GM23248 (cell line): ENCODE measurements at regions not wholly inside any gene's neighbourhood (a gene's known extent, or its start where the extent isn't known, plus 50 kb on each side); places are given as distances from the start of the nearest gene placed in this dataset.
A peak's percentile ranks its signal among the peaks of the same experiment; 100 is the strongest.
"Not testable (repeated sequence)": the region's sequence is repeated elsewhere in the genome, so short reads cannot be mapped to it uniquely, and the experiment has no call there.

Experiments
- DNase-seq: peaks from one replicate; pipeline ENCODE4 v3.0.0-alpha.2; 2015
- H2AFZ ChIP-seq: fragments of 200-600 bp; sonication (generic); 2 replicates; pipeline ENCODE4 v1.6.1; 2016; ENCODE audit warnings: antibody characterized with exemption
- H3F3A ChIP-seq: fragments of 200-600 bp; sonication (generic); 2 replicates; pipeline ENCODE4 v1.6.1; 2016; ENCODE audit warnings: mild to moderate bottlenecking, antibody characterized with exemption, mixed run types; ENCODE audit not compliant: insufficient read depth
- H3K27ac ChIP-seq: fragments of 200-600 bp; sonication (generic); 2 replicates; pipeline ENCODE4 v1.5.1; 2016; ENCODE audit warnings: mild to moderate bottlenecking
- H3K27me3 ChIP-seq: fragments of 200-600 bp; sonication (generic); replicated peaks from 2 replicates; pipeline ENCODE4 v1.6.1; 2016; ENCODE audit warnings: mild to moderate bottlenecking; ENCODE audit not compliant: insufficient read depth
- H3K36me3 ChIP-seq: fragments of 200-600 bp; sonication (generic); 2 replicates; pipeline ENCODE4 v1.6.1; 2016; ENCODE audit warnings: low read depth, mild to moderate bottlenecking
- H3K4me1 ChIP-seq: fragments of 200-600 bp; sonication (generic); 2 replicates; pipeline ENCODE4 v1.6.1; 2016; ENCODE audit warnings: mild to moderate bottlenecking; ENCODE audit not compliant: insufficient read depth
- H3K4me2 ChIP-seq: fragments of 200-600 bp; sonication (generic); one replicate; pipeline ENCODE4 v1.6.1; 2016; ENCODE audit warnings: mild to moderate bottlenecking; ENCODE audit not compliant: unreplicated experiment
- H3K4me3 ChIP-seq: fragments of 200-600 bp; sonication (generic); 2 replicates; pipeline ENCODE4 v1.5.1; 2016; ENCODE audit warnings: mild to moderate bottlenecking
- H3K79me2 ChIP-seq: fragments of 200-600 bp; sonication (generic); 2 replicates; pipeline ENCODE4 v1.6.1; 2016; ENCODE audit warnings: mild to moderate bottlenecking; ENCODE audit not compliant: insufficient read depth
- H3K9ac ChIP-seq: fragments of 200-600 bp; sonication (generic); 2 replicates; pipeline ENCODE4 v1.6.1; 2016; ENCODE audit warnings: mild to moderate bottlenecking
- H3K9me2 ChIP-seq: fragments of 200-600 bp; sonication (generic); 2 replicates; pipeline ENCODE4 v1.6.1; 2016; ENCODE audit warnings: mixed run types, mild to moderate bottlenecking, moderate library complexity; ENCODE audit not compliant: insufficient read depth
- H3K9me3 ChIP-seq: fragments of 200-600 bp; sonication (generic); one replicate; pipeline ENCODE4 v1.6.1; 2017; ENCODE audit warnings: low read depth
- H4K20me1 ChIP-seq: fragments of 200-600 bp; sonication (generic); 2 replicates; pipeline ENCODE4 v1.6.0; 2016; ENCODE audit not compliant: insufficient read depth
- EZH2 ChIP-seq: fragments of 200-600 bp; sonication (generic); IDR thresholded peaks from 2 replicates; pipeline ENCODE4 v1.6.1; 2018; ENCODE audit warnings: antibody characterized with exemption, mild to moderate bottlenecking; ENCODE audit not compliant: insufficient read depth, poor library complexity, severe bottlenecking
- EZH2phosphoT487 ChIP-seq: fragments of 200-600 bp; sonication (generic); IDR thresholded peaks from 2 replicates; pipeline ENCODE4 v1.6.1; 2018; ENCODE audit warnings: antibody characterized with exemption, moderate library complexity, mild to moderate bottlenecking, low read depth; ENCODE audit not compliant: insufficient read depth
- WGBS, 2 experiments: methylation state at CpG; one replicate each; pipeline ENCODE4 v1.1.6; 2015 to 2017; ENCODE audit warnings: low lambda C conversion rate in 2 of 2, low coverage in 1 of 2; ENCODE audit errors: missing lambda C conversion rate in 2 of 2; 5-methylcytosine and 5-hydroxymethylcytosine counted together
- in situ Hi-C: fragments of 300-500 bp; cut with MboI; formaldehyde crosslinking; loops from 2 replicates; pipeline ENCODE4 v1.15.0; 2020

DNA sequence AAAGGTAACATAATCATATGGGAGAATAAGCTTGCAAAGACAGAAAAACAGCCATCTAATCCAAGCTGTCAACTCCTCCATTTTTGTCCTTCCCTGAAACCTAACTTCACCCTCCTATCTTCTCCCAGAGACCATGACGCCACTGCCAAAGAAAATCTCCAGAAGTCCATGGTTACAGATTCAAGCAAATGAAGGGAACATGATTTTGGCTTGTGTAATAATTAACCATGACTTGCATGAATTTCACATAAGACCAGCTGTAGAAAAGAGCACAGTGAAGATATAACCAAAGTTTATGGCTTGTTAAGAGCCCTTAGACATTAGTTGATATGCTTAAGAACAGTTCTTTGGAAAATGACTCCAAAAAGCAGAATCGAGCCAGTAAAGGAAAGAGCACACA lies 342.1 kb upstream of the NRSN1 start:
- H3F3A ChIP-seq: no peaks in the 10 kb centered on the region
- no peak overlapping the region for H2AFZ ChIP-seq
- H4K20me1 ChIP-seq: no peaks in the 10 kb centered on the region
- no peaks in the 10 kb centered on the region for H3K27me3 ChIP-seq
- TF ChIP-seq EZH2: no peak
- TF ChIP-seq EZH2phosphoT487: no peak
- no peaks in the 10 kb centered on the region for H3K9me3 ChIP-seq
- WGBS, 2 experiments: 2 to 7% methylated on average over 2 of the region's 2 CpGs
- DNase-seq: no peak
- H3K4me3 ChIP-seq: no peak overlapping the region
- H3K79me2 ChIP-seq: no peaks in the 10 kb centered on the region
- in situ Hi-C loops: no loop called here
- no peak overlapping the region for H3K9ac ChIP-seq
- H3K4me1 ChIP-seq: no peaks in the 10 kb centered on the region
- no peak overlapping the region for H3K27ac ChIP-seq
- no peaks in the 10 kb centered on the region for H3K9me2 ChIP-seq
- no peak overlapping the region for H3K4me2 ChIP-seq
- no peaks in the 10 kb centered on the region for H3K36me3 ChIP-seq

- in situ Hi-C loops: no loop called here
- H3K27me3 ChIP-seq: no peaks in the 10 kb centered on the region
- peak; percentile 2 for DNase-seq
- no peaks in the 10 kb centered on the region for H3K4me1 ChIP-seq
- H3K36me3 ChIP-seq: no peaks in the 10 kb centered on the region
- no peaks in the 10 kb centered on the region for H4K20me1 ChIP-seq
- no peak overlapping the region for H3K4me2 ChIP-seq
- no peak overlapping the region for H3K4me3 ChIP-seq
- no peak overlapping the region for H2AFZ ChIP-seq
- H3K9ac ChIP-seq: no peak overlapping the region
- TF ChIP-seq EZH2 (no peak), EZH2phosphoT487 (no peak)
- H3K9me3 ChIP-seq: no peaks in the 10 kb centered on the region
- H3K27ac ChIP-seq: no peak overlapping the region
- H3K9me2 ChIP-seq: no peaks in the 10 kb centered on the region
- no peaks in the 10 kb centered on the region for H3K79me2 ChIP-seq
- H3F3A ChIP-seq: no peaks in the 10 kb centered on the region
- WGBS, 2 experiments: 2 to 3% methylated on average over 7 of the region's 7 CpGs
Measured at GRCh38 chr6:23784301-23784919, 341.6 kb upstream of the NRSN1 start.

- Histone ChIP-seq H3F3A (no peaks in the 10 kb centered on the region), H3K36me3 (no peaks in the 10 kb centered on the region), H3K4me2 (no peak overlapping the region), H3K27me3 (no peaks in the 10 kb centered on the region), H3K9me2 (no peaks in the 10 kb centered on the region), H3K9ac (no peak overlapping the region), H3K4me3 (no peak overlapping the region), H3K9me3 (no peaks in the 10 kb centered on the region), H4K20me1 (no peaks in the 10 kb centered on the region), H3K4me1 (no peaks in the 10 kb centered on the region), H2AFZ (no peak overlapping the region), H3K27ac (no peak overlapping the region), H3K79me2 (no peaks in the 10 kb centered on the region)
- in situ Hi-C loops: no loop called here
- DNase-seq: no peak
- no peak for TF ChIP-seq EZH2
- no peak for TF ChIP-seq EZH2phosphoT487
- 20 to 42% methylated on average over 2 of the region's 2 CpGs for WGBS, 2 experiments
Measured at GRCh38 chr6:23790756-23791155, 335.3 kb upstream of the NRSN1 start.

DNA sequence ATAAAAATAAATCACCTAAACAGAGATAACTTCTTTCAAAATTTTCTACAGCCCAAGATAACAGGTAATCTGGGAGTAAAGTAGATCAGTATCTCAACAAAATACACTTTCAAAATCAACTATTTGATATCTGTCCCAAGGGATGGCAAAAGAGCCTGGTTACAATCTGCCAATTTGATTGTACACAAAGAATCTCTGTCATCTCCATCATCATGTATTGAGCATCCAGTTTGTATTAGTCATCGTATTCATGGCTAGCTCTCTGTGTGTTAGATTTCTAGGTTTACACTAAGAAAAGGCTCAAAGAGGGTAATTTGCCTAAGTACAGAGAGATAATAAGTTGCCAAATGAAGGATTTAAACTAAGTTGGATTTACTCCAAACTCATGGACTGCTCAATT lies 329.0 kb upstream of the NRSN1 start:
- Histone ChIP-seq H3K4me2 (no peak overlapping the region), H3K4me1 (no peaks in the 10 kb centered on the region), H3K27me3 (no peaks in the 10 kb centered on the region), H2AFZ (no peak overlapping the region), H3F3A (no peaks in the 10 kb centered on the region), H3K4me3 (no peak overlapping the region), H3K36me3 (no peaks in the 10 kb centered on the region), H3K9me2 (no peaks in the 10 kb centered on the region; the same call in 1 of the 2 replicates), H3K79me2 (no peaks in the 10 kb centered on the region), H3K9ac (no peak overlapping the region), H3K9me3 (no peaks in the 10 kb centered on the region), H4K20me1 (no peaks in the 10 kb centered on the region), H3K27ac (no peak overlapping the region)
- no peak for DNase-seq
- TF ChIP-seq EZH2phosphoT487 (no peak), EZH2 (no peak)
- in situ Hi-C loops: no loop called here
- 46 to 54% methylated on average over 1 of the region's 1 CpG for WGBS, 2 experiments

GRCh38 chr6:23804289-23804688 lies 321.7 kb upstream of the NRSN1 start:
- H3K27ac ChIP-seq, H3K4me2 ChIP-seq, H2AFZ ChIP-seq, H3F3A ChIP-seq, H3K36me3 ChIP-seq, H3K4me1 ChIP-seq, H4K20me1 ChIP-seq, in situ Hi-C loops, H3K9me2 ChIP-seq, H3K27me3 ChIP-seq, H3K4me3 ChIP-seq, H3K9ac ChIP-seq, H3K9me3 ChIP-seq, DNase-seq, H3K79me2 ChIP-seq: not testable (repeated sequence)
- 51 to 58% methylated on average over 14 to 15 of the region's 15 CpGs for WGBS, 2 experiments

- DNase-seq, H3K4me2 ChIP-seq, H3K27me3 ChIP-seq, H2AFZ ChIP-seq, H3K9ac ChIP-seq, H4K20me1 ChIP-seq, H3K27ac ChIP-seq, H3F3A ChIP-seq, H3K4me3 ChIP-seq, H3K79me2 ChIP-seq, H3K36me3 ChIP-seq, H3K4me1 ChIP-seq, H3K9me3 ChIP-seq, in situ Hi-C loops, H3K9me2 ChIP-seq: not testable (repeated sequence)
- 43 to 46% methylated on average over 5 of the region's 5 CpGs for WGBS, 2 experiments
Measured at GRCh38 chr6:23821141-23821540, 304.9 kb upstream of the NRSN1 start.
